GM21447 (cell line): ENCODE measurements at regions not wholly inside any gene's neighbourhood (a gene's known extent, or its start where the extent isn't known, plus 50 kb on each side); places are given as distances from the start of the nearest gene placed in this dataset.

Experiments
- ATAC-seq: cut with Tn5 transposase; IDR thresholded peaks from one replicate; pipeline ENCODE4 v1.9.1; 2021; ENCODE audit not compliant: unreplicated experiment

- ATAC-seq: no peak
Observed at GRCh38 chr2:204175552-204176271, 239.1 kb downstream of the ICOS start.

GRCh38 chr2:204176306-204176705 is 239.7 kb downstream of the ICOS start:
- ATAC-seq: no peak

GRCh38 chr2:204177251-204177976 is 240.9 kb downstream of the ICOS start:
- ATAC-seq: peak; percentile 25

DNA sequence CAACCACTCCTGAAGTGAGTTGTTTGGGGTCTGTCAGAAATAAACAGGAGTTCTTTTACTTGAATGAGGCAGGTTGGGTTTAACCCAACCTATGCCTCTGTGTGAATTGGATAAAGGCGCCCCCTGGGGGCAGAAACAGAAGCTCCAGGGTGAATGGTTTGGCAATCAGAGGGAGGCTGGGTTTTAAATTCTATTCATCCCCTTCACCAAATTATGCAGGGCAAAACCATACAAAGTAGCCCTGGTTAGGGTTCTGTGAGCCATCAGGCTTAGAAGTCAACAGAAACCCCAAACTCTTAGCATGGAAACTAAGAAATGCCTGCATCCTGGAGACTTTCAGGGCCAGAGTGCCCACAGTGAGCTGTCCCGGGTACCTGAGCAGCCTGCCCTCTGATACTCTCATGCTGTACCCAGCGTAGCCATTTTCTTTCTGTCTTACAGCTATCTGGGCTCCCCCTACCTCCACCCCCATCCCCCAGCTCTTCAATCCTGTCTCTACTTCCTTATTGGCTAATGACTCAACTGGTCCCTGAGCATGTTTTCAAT is 241.5 kb downstream of the ICOS start:
- peak; percentile 66 for ATAC-seq

GRCh38 chr2:204180649-204181048 is 244.1 kb downstream of the ICOS start:
- no peak for ATAC-seq

DNA sequence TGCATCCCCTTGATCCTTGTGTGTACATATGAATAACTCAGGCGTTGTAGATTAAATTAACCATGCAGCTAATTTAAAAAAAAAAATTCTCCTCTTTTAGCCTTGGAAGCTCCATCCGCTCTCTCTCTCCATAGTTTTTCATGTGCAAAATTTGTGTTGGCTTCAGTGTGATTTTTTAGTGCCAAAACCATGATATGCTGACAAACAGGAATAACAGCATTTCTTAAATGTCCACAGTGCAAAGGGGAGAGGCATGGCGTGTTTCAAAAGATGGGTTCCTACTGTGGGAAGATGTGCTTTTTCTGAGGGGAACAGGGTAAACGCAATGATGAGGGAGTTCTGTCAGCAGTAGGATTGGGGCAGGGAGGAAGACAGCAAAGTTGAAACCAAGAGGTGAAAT is 247.0 kb downstream of the ICOS start:
- no peak for ATAC-seq

- no peak for ATAC-seq
Observed at GRCh38 chr2:204184226-204184625, 247.7 kb downstream of the ICOS start.

- peak; percentile 65 for ATAC-seq
Observed at GRCh38 chr2:204187229-204188083, 250.9 kb downstream of the ICOS start.

DNA sequence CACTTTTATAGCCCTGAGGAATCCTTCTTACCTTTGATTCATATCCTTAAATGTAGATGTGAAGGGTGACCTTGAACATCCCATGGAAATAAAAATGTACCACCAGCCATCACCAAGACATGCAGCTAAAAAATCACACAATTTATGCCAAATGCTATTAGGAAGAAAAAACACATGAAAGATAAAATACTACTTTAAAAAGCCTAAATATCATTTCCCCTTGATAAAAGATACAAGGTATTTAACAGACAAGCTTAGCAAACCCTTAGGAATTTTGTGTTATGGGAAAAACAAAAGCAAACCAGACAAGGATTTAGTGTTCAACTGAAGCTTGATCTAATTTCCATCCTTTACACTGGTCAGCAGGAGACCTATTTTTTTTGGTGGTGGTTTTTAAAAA is 255.0 kb downstream of the ICOS start:
- no peak for ATAC-seq

DNA sequence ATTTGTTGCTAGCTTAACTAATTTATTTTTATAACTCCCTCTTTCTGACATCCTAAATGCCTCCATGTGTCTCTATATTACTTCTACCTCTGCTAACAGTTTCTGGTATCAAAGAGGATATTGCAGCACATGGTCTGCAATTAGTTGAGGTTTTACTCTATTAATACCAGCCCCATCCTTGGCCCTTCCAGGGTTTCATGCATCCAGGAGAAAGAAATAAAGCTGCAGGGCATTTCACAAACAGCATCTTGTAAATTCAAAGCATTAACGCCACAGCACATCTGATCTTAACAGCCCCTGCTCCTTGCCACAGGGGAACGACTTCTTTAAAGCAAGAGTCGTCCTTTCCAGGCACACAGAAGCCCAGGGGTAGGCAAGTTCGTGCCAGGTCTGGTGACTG is 258.9 kb downstream of the ICOS start:
- ATAC-seq: no peak

GRCh38 chr2:204197336-204198005 is 260.9 kb downstream of the ICOS start:
- no peak for ATAC-seq

DNA sequence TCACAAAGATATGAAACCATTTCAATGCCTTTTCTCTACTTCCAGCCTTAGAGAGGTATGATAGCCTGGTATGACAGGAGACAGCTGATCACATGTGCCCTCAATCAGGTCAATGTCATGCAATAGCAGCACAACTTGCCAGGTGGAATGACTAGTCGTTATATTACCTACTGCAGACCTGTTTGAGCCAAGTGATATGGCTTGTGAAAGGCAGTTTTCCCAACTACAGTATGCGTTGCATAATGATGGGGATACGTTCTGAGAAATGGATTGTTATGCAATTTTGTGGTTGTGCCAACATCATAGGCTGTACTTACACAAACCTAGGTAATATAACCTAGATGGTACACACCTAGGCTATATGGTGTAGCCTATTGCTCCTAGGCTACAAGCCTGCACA is 262.8 kb downstream of the ICOS start:
- ATAC-seq: no peak

DNA sequence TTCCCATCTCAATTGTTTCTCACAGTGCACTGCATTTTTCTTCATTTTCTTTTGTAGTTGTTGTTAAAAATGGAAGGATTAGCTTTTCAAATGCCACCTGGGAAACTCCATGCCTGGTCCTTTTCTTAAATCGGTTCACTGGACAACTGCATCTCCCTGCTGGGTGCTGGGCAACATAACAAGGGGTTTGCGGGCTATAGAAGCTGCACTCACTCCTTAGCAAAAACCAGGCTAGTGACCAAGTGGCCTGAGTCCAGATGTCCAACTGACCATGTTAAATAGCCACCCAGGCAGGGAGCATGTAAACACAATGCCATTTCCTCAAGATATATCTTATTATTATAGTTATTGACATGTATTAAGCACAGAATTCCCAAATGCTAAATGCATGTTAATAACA is 264.9 kb downstream of the ICOS start:
- no peak for ATAC-seq

DNA sequence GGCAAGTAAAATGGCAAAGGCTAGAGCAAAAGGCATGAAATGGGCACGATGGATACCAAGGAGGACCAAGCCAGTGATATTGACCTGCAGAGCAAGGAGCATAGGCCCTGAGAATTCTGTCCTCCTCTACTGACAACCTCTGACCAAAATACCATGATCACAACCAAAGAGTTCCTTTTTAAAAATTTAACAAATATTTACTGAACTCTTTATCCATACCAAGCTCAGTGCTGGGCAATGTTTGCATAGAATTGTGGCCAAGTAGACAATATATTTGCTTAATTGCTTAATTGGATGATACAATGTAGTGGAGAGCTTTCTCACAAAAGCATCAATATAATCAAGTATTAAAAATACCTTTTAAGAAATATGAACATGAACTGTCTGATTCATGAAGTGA is 265.7 kb downstream of the ICOS start:
- ATAC-seq: no peak

- ATAC-seq: no peak
Observed at GRCh38 chr2:204203704-204204103, 267.1 kb downstream of the ICOS start.

- ATAC-seq: no peak
Observed at GRCh38 chr2:204205082-204205481, 268.5 kb downstream of the ICOS start.

DNA sequence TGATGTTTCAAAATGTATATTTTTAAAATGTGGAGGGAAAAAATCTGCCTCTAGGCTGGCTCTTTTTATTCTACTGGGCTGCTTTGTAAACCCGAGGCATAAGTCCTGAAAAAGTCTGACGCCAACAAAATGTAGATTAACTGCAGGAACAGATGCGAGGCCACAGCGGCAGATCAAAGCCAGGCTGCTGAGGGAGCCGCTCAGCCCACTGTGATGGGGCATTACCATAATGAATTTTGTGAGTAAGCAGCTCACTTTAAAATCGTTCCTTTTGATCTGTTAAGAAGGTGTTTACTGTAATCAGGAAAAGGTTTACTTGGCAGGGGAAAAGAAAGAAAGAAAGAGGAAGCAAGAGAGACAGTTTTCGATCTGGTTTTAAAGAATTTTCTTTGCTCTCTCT is 269.0 kb downstream of the ICOS start:
- no peak for ATAC-seq

- ATAC-seq: no peak
Observed at GRCh38 chr2:204207866-204208265, 271.3 kb downstream of the ICOS start.

- no peak for ATAC-seq
Observed at GRCh38 chr2:204213588-204213987, 277.0 kb downstream of the ICOS start.

- no peak for ATAC-seq
Observed at GRCh38 chr2:204218040-204218439, 281.5 kb downstream of the ICOS start.

GRCh38 chr2:204219196-204219595 is 282.6 kb downstream of the ICOS start:
- no peak for ATAC-seq
